Psoas muscle (tissue), 7 donors: ENCODE measurements at regions not wholly inside any gene's neighbourhood (a gene's known extent, or its start where the extent isn't known, plus 50 kb on each side); places are given as distances from the start of the nearest gene placed in this dataset.

ENCODE experiments used
- ATAC-seq, 4 donors: fragments of 200-7000 bp; cut with Tn5 transposase; one replicate each; pipeline ENCODE4 v1.9.1; 2020; ENCODE audit warnings: moderate library complexity in 3 of 4, mild to moderate bottlenecking in 2 of 4
- DNase-seq, 2 donors: peaks; one replicate each; pipeline ENCODE4 v3.0.0-alpha.2; 2020
- H3K27ac ChIP-seq: fragments of 200-600 bp; one replicate; pipeline ENCODE4 v1.8.0; 2022
- H3K27me3 ChIP-seq, 3 donors: fragments of 200-600 bp in 1 of 3; one replicate each; pipeline versions ENCODE4 v1.6.1 to v1.8.0; 2013 to 2022; ENCODE audit warnings: low read length in 2 of 3, mild to moderate bottlenecking in 2 of 3, moderate library complexity in 1 of 3; ENCODE audit not compliant: insufficient read depth in 3 of 3
- H3K36me3 ChIP-seq, 2 donors: fragments of 200-600 bp in 1 of 2; one replicate each; pipeline versions ENCODE4 v1.6.1 to v1.8.0; 2013 to 2022; ENCODE audit warnings: low read depth in 1 of 2, mild to moderate bottlenecking in 1 of 2, moderate library complexity in 1 of 2; ENCODE audit not compliant: insufficient read depth in 1 of 2
- H3K4me1 ChIP-seq: fragments of 200-600 bp; one replicate; pipeline ENCODE4 v1.8.0; 2022
- H3K4me3 ChIP-seq: fragments of 200-600 bp; one replicate; pipeline ENCODE4 v1.8.0; 2022; ENCODE audit warnings: mild to moderate bottlenecking
- H3K9me3 ChIP-seq: fragments of 200-600 bp; one replicate; pipeline ENCODE4 v1.8.0; 2022
- CTCF ChIP-seq: fragments of 200-600 bp; IDR thresholded peaks from one replicate; pipeline ENCODE4 v1.8.0; 2022; ENCODE audit warnings: antibody characterized with exemption
- WGBS, 3 donors: extraction: QIAGEN DNeasy Blood & Tissue Kit; methylation state at CpG; one replicate each; pipeline versions ENCODE4 v1.1.6 to v1.1.7; 2013; 5-methylcytosine and 5-hydroxymethylcytosine counted together
- intact Hi-C, 2 donors: fragments of 100-400 bp; cut with DNase I; formaldehyde crosslinking; loops; one replicate each; pipeline versions ENCODE4 v1.11.0 to v1.14.2; 2022
- donor health status: healthy with polysubstance abuse.
- donor health status: DM: no; HTN: no; CAD: no; lungs with moderate emphysema.
- donor health status: Bipolar disorder and iron deficiency.
- donor health status: healthy.
- donor health status: DM: yes; HTN: yes; CAD: no.
- donor health status: DM: no; HTN: no; CAD: no.
- donor health status: DM: yes; HTN: yes; CAD: no.

GRCh38 chr7:114842551-114843065 is 79.3 kb upstream of the MDFIC start:
- WGBS, 3 donors = 46 to 65% (median 53%) methylated on average over 5 of the region's 5 CpGs
- no peak for ATAC-seq
- intact Hi-C loops = no loop called here

GRCh38 chr7:114843102-114843501 is 78.8 kb upstream of the MDFIC start:
- H3K27ac ChIP-seq = no peak overlapping the region
- WGBS, 3 donors = 65 to 77% (median 66%) methylated on average over 3 of the region's 3 CpGs
- H3K4me3 ChIP-seq = no peak overlapping the region
- no peaks in the 10 kb centered on the region for H3K36me3 ChIP-seq
- ATAC-seq = no peak
- DNase-seq = no peak
- H3K27me3 ChIP-seq = no peaks in the 10 kb centered on the region
- TF ChIP-seq CTCF = no peak
- no peaks in the 10 kb centered on the region for H3K9me3 ChIP-seq
- no peaks in the 10 kb centered on the region for H3K4me1 ChIP-seq
- intact Hi-C loops = no loop called here

More at GRCh38 chr7:114842551-114843065, 79.3 kb upstream of the MDFIC start:
- Histone ChIP-seq H3K27me3 (no peaks in the 10 kb centered on the region), H3K4me1 (no peaks in the 10 kb centered on the region), H3K27ac (no peak overlapping the region), H3K9me3 (no peaks in the 10 kb centered on the region), H3K36me3 (no peaks in the 10 kb centered on the region), H3K4me3 (no peak overlapping the region)
- no peak for DNase-seq
- no peak for TF ChIP-seq CTCF

DNA sequence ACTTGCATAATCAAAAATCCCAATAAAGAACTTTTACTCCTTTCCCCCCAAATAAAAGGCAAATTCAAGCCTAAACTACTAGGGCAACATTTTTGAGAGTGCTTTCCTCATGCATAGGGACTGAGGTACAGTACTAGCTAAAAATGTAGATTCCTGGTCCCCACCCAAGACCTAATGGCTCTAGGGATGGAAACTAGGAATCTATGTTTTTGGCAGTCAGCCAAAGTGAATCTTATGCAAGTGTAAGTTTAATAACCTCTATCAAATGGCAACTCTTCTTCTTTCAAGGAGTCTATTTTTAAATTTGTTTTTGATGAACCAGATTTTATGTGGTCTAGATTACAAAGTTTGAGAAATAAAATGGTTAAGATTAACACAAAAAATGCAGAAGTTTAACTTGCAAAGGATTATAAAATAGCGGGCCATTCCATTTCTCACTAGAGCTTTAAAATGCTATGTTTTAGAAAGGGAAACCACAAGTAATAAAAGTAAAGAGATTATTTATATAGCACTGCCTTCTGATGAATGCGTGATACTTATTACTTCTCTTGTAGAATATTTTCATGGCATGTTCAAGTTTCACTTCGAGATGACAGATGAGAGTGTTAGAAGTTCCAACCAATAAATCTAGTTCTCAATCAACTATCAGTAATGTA is 70.4 kb upstream of the MDFIC start:
- no peak for TF ChIP-seq CTCF
- no peak for ATAC-seq
- no peak overlapping the region for H3K27ac ChIP-seq
- H3K36me3 ChIP-seq = no peaks in the 10 kb centered on the region
- H3K4me3 ChIP-seq = no peak overlapping the region
- WGBS, 3 donors = 78 to 80% (median 80%) methylated on average over 3 of the region's 3 CpGs
- H3K27me3 ChIP-seq = no peaks in the 10 kb centered on the region
- H3K9me3 ChIP-seq = no peaks in the 10 kb centered on the region
- no peak for DNase-seq
- intact Hi-C loops = no loop called here
- no peaks in the 10 kb centered on the region for H3K4me1 ChIP-seq

DNA sequence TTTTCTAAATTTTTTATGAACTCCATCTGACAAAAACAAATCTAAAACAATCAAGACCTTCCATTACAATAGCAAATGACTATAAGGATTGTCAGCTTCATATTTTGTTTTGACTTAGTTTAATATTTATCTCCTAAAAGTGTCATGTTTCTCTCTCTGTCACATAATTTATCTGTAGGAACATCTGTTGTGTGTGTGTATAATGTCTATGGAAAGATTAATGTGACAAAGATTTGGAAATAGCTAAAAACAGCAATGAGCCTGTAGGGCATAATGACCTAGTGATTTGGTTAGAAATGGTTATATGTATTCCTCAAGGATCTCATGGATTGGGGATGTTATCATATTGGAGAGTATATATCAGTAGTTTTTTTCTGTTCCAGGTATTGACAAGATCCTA is 69.6 kb upstream of the MDFIC start:
- no peak for ATAC-seq
- no peak overlapping the region for H3K4me3 ChIP-seq
- intact Hi-C loops = no loop called here
- no peak overlapping the region for H3K27ac ChIP-seq
- no peaks in the 10 kb centered on the region for H3K4me1 ChIP-seq
- no peaks in the 10 kb centered on the region for H3K9me3 ChIP-seq
- DNase-seq = no peak
- no peaks in the 10 kb centered on the region for H3K36me3 ChIP-seq
- no peak for TF ChIP-seq CTCF
- no peaks in the 10 kb centered on the region for H3K27me3 ChIP-seq

DNA sequence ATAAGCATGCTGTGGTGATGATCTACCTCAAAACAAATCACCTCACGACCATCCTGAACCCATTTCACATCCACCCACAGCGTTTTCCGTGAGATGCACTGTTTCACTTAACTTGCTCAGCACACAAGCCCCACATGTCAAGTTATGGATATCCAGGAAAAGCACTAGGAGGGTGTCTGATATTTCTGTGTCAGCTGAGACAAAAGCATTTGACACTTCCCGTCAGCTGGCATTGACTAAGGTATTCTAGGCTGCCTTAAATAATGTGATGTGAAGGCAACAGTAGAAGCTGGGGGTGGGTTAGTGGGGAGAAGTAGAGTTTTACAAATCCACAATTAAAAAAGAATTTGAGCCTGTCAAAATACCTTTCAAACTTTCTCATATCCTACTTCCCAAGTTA is 68.7 kb upstream of the MDFIC start:
- Histone ChIP-seq H3K27ac (no peak overlapping the region), H3K9me3 (no peaks in the 10 kb centered on the region), H3K36me3 (no peaks in the 10 kb centered on the region), H3K4me3 (no peak overlapping the region), H3K4me1 (no peaks in the 10 kb centered on the region), H3K27me3 (no peaks in the 10 kb centered on the region)
- intact Hi-C loops = no loop called here
- no peak for ATAC-seq
- no peak for TF ChIP-seq CTCF
- no peak for DNase-seq
- WGBS, 3 donors = 79 to 87% (median 81%) methylated on average over 4 of the region's 4 CpGs
